BJ (cell line): ENCODE measurements at regions not wholly inside any gene's neighbourhood (a gene's known extent, or its start where the extent isn't known, plus 50 kb on each side); places are given as distances from the start of the nearest gene placed in this dataset.
"Not testable (repeated sequence)": the region's sequence is repeated elsewhere in the genome, so short reads cannot be mapped to it uniquely, and the experiment has no call there.

Source experiments
- CTCF ChIA-PET: fragments of 350-600 bp; formaldehyde crosslinking; extraction: SDS; loops from one replicate; lab custom pipeline; 2021; ENCODE audit warnings: antibody characterized with exemption, inconsistent platforms; lab: Yijun Ruan, JAX
- POLR2A ChIA-PET: fragments of 300-600 bp; sonication (Branson Sonifier 250); formaldehyde crosslinking; extraction: SDS; loops from one replicate; lab custom pipeline; 2021; ENCODE audit warnings: antibody characterized with exemption; lab: Charles Lee
- DNase-seq: peaks from one replicate; pipeline ENCODE4 v3.0.0-alpha.2; 2011; ENCODE audit warnings: low read depth
- H3K27me3 ChIP-seq: 2 replicates; pipeline ENCODE4 v1.6.0; 2011; ENCODE audit warnings: low read length; ENCODE audit not compliant: control insufficient read depth, insufficient read depth
- H3K36me3 ChIP-seq: 2 replicates; pipeline ENCODE4 v1.5.1; 2011; ENCODE audit warnings: low read length; ENCODE audit not compliant: control insufficient read depth, insufficient read depth
- H3K4me3 ChIP-seq: 2 replicates; pipeline ENCODE4 v1.5.1; 2011; ENCODE audit warnings: low read depth, mild to moderate bottlenecking, control low read depth, low read length
- CTCF ChIP-seq: IDR thresholded peaks from 2 replicates; pipeline ENCODE4 v1.5.1; 2011; ENCODE audit warnings: low read depth, mild to moderate bottlenecking, control low read depth, inconsistent platforms, low read length, moderate library complexity; ENCODE audit not compliant: insufficient read depth

GRCh38 chr4:163245044-163245728 lies 78.5 kb upstream of the NAF1 start:
- CTCF ChIA-PET, result interaction anchor here (0.6 kb wide), 1 partner anchor 87 kb away, joined by 3 read pairs; the partner anchor contains the start of gene NPY1R
- POLR2A ChIA-PET, result no interaction called here
- H3K4me3 ChIP-seq, result no peak overlapping the region
- no peaks in the 10 kb centered on the region for H3K27me3 ChIP-seq
- no peak for TF ChIP-seq CTCF
- DNase-seq, result no peak
- no peaks in the 10 kb centered on the region for H3K36me3 ChIP-seq

DNA sequence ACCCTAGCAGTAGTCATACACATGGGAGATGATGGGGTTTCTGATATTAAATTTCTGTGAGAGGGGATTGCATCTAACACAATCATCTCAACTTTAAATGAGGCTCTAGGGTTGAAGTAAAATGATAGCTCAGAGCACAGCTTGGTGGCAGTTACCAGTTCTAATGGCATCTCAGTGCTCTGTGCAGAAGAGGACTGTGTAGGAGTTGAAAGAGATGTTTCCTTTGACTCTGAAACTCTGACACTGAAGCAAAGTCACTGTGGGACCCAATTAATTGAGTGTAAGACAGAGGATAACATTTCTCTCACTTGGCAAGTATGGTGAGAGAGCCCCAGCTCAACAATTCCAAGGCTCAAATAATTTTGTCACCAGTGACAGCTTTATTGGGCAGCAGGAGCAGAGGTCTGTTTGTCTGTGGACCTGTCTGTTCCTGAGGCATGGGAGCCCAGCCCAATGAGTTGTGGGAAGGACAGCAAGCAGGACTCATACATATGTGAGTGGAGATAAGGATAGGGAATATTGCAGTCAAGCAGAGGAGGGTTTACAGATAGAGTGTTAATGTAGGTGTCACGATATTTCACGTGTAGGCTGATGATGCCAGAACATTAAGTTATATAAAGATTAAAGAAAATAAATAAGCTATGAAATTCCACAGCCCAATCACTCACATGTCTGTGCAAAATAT lies 76.7 kb upstream of the NAF1 start:
- no peaks in the 10 kb centered on the region for H3K36me3 ChIP-seq
- no peaks in the 10 kb centered on the region for H3K27me3 ChIP-seq
- CTCF ChIA-PET, result no interaction called here
- POLR2A ChIA-PET, result no interaction called here
- no peak for DNase-seq
- H3K4me3 ChIP-seq, result no peak overlapping the region
- TF ChIP-seq CTCF, result no peak

GRCh38 chr4:163237856-163238255 lies 71.2 kb upstream of the NAF1 start:
- Histone ChIP-seq H3K4me3 (no peak overlapping the region), H3K36me3 (no peaks in the 10 kb centered on the region), H3K27me3 (no peaks in the 10 kb centered on the region)
- DNase-seq, result no peak
- no peak for TF ChIP-seq CTCF
- ChIA-PET CTCF (no interaction called here), POLR2A (no interaction called here)

- H3K4me3 ChIP-seq, DNase-seq, H3K27me3 ChIP-seq, H3K36me3 ChIP-seq, POLR2A ChIA-PET, CTCF ChIA-PET: not testable (repeated sequence)
These were observed 69.7 kb upstream of the NAF1 start for GRCh38 chr4:163236389-163236788.

DNA sequence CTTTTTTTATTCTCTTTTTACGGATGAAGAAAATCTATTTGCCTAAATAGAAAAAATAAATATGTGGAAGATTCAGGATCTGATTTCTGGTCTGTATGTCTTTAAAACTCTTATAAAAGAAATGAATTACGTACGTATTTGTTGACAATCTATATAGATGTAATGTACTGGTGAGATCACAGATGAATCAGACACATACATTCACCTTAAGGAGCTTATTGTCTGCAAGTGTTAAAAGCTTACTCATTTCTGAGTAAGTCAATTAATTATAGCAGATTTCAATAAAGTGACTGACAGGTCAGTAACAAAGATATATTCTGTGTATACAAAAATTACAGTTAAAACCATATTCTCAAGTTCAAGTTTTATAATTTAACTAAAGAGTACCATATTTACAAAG lies 66.6 kb upstream of the NAF1 start:
- no peak overlapping the region for H3K4me3 ChIP-seq
- ChIA-PET CTCF (interaction anchor here (1.2 kb wide), 1 partner anchor 19 kb away, joined by 3 read pairs; no protein-coding TSS in a partner anchor), POLR2A (no interaction called here)
- H3K27me3 ChIP-seq, result no peaks in the 10 kb centered on the region
- no peaks in the 10 kb centered on the region for H3K36me3 ChIP-seq
- TF ChIP-seq CTCF, result no peak
- DNase-seq, result no peak
